DMS153 (cell line): ENCODE measurements at regions not wholly inside any gene's neighbourhood (a gene's known extent, or its start where the extent isn't known, plus 50 kb on each side); places are given as distances from the start of the nearest gene placed in this dataset.
"Not testable (repeated sequence)": the region's sequence is repeated elsewhere in the genome, so short reads cannot be mapped to it uniquely, and the experiment has no call there.

ENCODE experiments used
- DNase-seq: peaks from one replicate; lab custom pipeline; 2025; lab: John Stamatoyannopoulos, UW

GRCh38 chr1:221025956-221026355, 146.7 kb downstream of the HLX start:
- no peak for DNase-seq

- DNase-seq: no peak
Measured at GRCh38 chr1:221029981-221030649, 150.9 kb downstream of the HLX start.

- no peak for DNase-seq
Measured at GRCh38 chr1:221030990-221031389, 151.7 kb downstream of the HLX start.

GRCh38 chr1:221031458-221032203, 152.4 kb downstream of the HLX start:
- DNase-seq: no peak

DNA sequence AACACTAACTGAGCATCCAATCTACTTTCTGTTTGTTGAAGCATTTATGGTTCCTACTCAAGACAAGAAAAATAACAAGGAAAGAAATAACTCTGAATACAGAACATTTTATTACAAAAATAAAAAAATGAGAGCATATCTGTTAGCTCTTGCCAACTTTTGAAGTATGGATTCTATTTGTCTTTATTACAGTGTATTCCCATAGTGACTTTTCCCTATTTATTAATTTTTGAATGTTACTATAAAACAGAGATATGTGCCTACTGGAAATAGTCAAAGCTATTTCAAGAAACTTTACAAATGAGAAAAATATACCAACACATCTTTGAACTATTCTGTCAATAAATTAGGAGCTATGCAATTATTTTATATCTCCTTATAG, 153.0 kb downstream of the HLX start:
- DNase-seq: no peak

- DNase-seq: no peak
Measured at GRCh38 chr1:221032637-221033280, 153.5 kb downstream of the HLX start.

DNA sequence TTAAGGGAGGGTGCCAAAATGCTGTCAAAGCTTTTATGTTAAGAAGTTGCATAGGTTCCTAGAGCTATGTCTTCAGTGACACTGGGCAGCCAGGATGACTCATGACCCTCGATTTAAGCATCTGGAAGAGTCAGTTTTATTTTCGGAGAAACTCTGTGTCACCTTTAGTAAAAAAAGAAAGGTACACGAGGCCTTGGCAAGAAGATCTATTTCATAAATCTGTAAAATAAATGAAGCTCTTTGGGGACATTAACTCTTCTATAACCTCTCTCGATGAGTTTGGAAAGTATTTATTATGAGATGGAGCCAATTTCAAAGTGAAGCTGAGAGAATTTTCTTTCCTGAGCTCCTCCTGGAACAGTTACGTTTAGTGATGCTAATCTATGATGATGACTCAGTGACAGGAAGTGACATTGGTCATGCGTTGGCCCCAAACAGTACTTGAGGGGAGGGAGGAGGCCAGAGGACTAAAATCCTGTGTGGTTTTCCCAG, 156.5 kb downstream of the HLX start:
- no peak for DNase-seq

- DNase-seq: no peak
Measured at GRCh38 chr1:221039616-221040015, 160.4 kb downstream of the HLX start.

DNA sequence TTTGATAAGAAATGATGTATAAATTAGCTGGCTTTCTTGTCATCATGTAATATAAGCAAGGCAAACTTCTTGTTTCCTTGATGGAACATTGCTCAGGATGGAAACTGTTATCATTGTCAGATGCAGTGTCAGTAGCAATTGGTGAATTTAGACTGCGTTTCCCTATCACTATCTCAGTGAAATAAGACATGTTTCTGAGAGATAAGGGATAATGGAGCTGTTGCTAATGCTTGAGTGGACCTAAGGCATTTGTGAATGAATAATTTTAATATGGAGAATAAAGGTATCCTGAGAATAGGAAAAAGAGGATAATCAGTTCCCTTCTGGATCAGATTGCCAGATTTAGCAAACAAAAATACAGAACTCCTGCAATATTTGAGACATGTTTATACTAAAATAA, 160.9 kb downstream of the HLX start:
- DNase-seq: no peak

DNA sequence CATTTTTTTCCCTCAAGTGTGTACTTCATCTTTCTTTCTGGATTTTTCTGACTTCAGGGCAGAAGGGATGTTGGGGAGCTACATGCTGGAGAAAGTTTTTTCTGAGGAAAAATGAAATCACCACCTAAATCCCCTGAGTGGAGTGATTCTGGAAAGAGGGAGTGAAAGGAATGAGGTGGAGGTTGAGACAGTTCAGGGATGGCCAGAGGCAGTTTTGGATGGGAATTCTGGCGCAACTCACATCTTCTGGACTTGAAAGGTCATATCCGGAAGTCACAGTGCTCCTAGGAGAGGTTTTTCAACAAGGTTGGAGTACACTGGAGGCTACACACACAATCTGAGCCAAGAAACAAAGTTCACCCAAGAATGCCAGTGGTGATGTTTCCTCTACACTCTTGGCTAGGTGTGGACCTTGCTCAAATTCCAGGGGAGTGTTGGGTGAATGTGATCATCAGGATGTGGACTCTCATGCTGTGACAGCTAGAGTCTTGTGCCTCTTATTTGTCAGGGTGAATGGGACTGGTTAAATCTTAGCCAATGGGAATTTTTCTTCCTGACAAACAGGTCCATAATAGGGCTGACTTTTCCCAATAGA, 161.5 kb downstream of the HLX start:
- DNase-seq: no peak

DNA sequence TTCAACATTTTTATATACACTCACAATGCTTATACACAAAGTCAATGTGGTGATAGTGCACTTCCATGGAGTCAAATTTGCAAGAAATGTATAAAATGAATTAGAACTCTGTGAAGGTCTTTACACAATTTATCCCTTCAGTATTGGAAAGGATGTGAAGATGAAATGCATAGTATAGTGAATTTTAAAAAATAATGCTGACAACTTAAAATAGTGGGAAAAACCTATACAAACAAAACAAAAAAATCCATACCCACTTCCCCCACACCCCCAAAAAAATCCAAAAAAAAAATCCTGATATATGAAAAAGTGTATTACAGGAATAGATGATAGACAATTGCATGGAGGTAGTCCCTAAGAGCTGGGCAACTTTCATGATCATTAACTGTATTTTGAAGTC, 165.3 kb downstream of the HLX start:
- no peak for DNase-seq

DNA sequence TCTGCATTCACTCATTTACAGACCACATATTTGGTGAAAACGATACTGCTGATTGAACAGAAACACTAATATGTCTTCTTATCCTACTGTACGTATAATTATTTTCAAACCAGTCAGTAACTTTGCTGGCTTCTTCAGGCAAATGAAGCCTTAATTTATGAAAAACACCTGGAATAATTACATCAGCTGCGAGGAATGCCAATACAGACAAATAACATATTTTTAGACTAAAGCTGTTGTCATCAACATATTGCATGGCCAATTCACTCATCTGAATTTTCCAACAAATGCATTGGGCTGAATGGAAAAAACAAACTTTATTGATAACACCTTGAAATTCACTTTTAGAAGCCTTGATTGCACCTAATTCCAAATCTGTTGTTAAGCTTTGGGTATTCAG, 165.9 kb downstream of the HLX start:
- DNase-seq: no peak

- DNase-seq: no peak
Measured at GRCh38 chr1:221045842-221046831, 166.9 kb downstream of the HLX start.

- DNase-seq: not testable (repeated sequence)
Measured at GRCh38 chr1:221051391-221051790, 172.1 kb downstream of the HLX start.

DNA sequence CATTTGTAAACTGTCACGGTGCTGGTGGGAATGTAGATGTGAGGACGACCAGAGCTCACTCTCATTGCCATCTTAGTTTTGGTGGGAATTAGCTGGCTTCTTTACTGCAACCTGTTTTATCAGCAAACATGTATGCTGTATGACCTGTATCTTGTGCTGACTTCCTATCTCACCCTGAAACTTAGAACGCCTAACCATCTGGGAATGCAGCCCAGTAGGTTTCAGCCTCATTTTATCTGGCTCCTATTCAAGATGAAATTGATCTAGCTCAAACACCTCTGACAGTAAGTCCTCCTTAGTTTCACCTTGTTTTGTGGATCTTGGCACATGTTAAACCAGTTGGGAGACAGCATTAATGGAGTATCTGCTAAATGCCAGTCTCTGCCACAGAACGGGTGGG, 174.6 kb downstream of the HLX start:
- no peak for DNase-seq

GRCh38 chr1:221059506-221059905, 180.3 kb downstream of the HLX start:
- DNase-seq: no peak

GRCh38 chr1:221063651-221064050, 184.4 kb downstream of the HLX start:
- DNase-seq: no peak

- DNase-seq: no peak
Measured at GRCh38 chr1:221066351-221067001, 187.2 kb downstream of the HLX start.

DNA sequence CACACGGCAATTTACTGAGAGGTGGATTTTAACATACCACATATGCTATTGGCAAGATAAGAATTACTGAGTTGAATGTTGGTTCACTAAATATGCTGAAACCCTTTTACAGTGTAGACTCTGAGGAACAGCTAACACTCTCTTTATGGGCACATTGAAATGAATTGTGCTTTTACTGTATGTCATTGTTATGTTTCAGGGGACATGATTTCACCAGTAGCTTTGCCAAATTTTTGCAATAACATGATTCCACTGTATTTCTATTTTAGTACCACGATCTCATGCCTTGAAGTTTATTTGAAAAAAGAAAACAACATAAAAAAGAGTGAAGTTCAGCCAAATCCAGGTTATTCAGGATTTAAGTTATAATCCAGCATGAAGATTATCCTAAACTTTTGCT, 188.5 kb downstream of the HLX start:
- no peak for DNase-seq

- DNase-seq: no peak
Measured at GRCh38 chr1:221069178-221069903, 190.1 kb downstream of the HLX start.
